ENCODE measurements at regions not wholly inside any gene's neighbourhood (a gene's known extent, or its start where the extent isn't known, plus 50 kb on each side); places are given as distances from the start of the nearest gene placed in this dataset.

DNA sequence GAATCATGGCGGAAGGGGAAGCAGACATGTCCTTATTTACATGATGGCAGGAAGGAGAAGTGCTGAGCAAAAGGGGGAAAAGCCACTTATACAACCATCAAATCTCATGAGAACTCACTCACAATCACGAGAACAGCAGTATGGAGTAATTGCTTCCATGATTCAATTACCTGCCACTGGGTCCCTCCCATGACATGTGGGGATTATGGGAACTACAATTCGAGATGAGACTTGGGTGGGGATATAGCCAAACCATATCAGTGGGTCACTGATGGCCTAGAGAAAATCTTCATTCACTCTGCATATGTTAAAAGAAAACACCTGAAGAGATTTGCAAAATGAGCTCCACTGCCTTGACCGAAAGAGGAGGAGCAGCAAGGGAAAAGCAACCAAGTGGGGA, 130.3 kb upstream of the FAM20A start:
- FAIRE-seq (no peak), DNase-seq (ENCODE audit: insufficient read length, low spot score) (no peak)
- TF ChIP-seq, protein P1, sequence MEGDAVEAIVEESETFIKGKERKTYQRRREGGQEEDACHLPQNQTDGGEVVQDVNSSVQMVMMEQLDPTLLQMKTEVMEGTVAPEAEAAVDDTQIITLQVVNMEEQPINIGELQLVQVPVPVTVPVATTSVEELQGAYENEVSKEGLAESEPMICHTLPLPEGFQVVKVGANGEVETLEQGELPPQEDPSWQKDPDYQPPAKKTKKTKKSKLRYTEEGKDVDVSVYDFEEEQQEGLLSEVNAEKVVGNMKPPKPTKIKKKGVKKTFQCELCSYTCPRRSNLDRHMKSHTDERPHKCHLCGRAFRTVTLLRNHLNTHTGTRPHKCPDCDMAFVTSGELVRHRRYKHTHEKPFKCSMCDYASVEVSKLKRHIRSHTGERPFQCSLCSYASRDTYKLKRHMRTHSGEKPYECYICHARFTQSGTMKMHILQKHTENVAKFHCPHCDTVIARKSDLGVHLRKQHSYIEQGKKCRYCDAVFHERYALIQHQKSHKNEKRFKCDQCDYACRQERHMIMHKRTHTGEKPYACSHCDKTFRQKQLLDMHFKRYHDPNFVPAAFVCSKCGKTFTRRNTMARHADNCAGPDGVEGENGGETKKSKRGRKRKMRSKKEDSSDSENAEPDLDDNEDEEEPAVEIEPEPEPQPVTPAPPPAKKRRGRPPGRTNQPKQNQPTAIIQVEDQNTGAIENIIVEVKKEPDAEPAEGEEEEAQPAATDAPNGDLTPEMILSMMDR (IDR thresholded peaks at IDR 0.05; ENCODE audit: insufficient read depth, missing control alignments) = no peak

DNA sequence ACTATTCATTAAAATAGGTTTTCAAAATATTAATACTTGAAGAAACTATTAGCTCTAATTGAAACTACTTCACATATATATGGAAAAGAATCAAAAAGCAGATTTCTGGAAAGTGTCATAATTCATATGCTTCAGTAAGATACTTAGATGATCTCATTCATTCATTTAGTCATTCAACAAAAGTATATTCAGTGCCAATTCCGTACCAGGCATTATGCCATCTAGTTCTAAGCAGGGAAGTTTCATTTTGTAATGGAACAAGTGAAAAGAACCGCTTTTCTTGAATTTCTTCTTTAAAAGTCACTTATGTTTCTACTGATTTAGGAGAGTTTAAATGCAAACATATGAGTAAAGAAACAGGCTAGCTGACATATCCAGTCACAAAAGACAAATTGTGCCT, 118.3 kb upstream of the FAM20A start:
- TF ChIP-seq, protein P1 (IDR thresholded peaks at IDR 0.05; ENCODE audit: insufficient read depth, missing control alignments) = no peak
- DNase-seq (ENCODE audit: insufficient read length, low spot score) (no peak), FAIRE-seq (no peak)

DNA sequence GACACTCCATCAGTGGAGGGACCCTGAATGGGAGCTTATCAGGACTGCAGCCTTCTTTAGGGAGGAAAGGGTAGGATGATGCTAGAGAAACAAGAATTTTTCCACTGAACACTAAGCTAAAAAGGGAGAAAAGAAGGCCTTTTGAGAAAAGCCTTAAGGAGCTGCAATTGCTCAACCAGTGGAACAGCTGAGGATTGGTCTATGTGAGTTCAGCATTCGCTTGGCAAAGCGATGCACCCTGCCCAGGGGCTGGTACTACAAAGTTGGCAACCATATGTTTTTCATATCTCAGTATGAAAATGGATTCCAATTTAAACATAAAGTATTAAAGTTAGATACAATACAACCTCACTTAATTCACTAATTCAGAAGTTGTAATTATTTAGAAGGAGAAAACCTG, 117.8 kb upstream of the FAM20A start:
- no peak for FAIRE-seq

DNA sequence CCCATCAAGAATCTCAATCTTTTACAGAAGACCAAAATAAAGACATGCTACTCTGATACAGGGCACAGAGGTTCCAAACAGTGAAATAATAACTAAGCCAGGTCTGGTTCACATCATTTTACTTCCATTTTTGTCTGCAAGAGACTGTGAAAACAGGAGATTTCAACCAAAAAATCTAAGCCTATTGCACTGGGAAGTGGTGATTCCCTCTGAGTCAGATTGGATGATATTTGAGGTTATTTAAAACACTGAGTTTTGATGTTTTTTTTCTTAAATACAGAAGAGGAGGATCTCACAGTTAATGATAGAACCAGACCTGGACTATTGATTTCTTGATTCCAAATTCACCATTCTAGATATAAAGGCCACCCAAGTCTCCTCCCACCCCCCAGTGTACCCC, 117.3 kb upstream of the FAM20A start:
- DNase-seq (ENCODE audit: insufficient read length, low spot score) (no peak), FAIRE-seq (no peak)
- TF ChIP-seq, protein P1 (IDR thresholded peaks at IDR 0.05; ENCODE audit: insufficient read depth, missing control alignments) = no peak

More for the DNA sequence above, 117.8 kb upstream of the FAM20A start:
- DNase-seq (ENCODE audit: insufficient read length, low spot score) = no peak
- TF ChIP-seq, protein P1 (IDR thresholded peaks at IDR 0.05; ENCODE audit: insufficient read depth, missing control alignments) = no peak

DNA sequence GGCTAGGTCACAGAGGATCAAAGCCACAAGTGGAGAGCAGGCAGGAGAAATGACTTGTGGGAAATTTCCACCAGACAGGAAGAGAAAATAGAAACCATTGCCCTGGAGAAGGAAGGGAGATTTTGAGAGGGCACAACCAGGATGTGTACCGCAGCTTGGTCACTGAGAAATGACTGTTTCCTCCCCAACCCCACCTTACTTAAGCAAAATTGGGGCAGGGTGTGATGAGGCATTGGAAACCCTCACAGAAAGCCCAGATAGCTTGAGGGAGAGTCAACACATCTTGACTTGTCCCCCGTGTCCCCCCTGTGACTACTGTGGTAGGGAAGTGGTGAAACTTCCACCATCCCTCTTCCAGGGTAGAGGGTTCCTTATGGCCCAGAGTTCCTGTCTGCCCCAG, 113.5 kb upstream of the FAM20A start:
- FAIRE-seq (no peak), DNase-seq (ENCODE audit: insufficient read length, low spot score) (no peak)
- TF ChIP-seq, protein P1 (IDR thresholded peaks at IDR 0.05; ENCODE audit: insufficient read depth, missing control alignments) = no peak

DNA sequence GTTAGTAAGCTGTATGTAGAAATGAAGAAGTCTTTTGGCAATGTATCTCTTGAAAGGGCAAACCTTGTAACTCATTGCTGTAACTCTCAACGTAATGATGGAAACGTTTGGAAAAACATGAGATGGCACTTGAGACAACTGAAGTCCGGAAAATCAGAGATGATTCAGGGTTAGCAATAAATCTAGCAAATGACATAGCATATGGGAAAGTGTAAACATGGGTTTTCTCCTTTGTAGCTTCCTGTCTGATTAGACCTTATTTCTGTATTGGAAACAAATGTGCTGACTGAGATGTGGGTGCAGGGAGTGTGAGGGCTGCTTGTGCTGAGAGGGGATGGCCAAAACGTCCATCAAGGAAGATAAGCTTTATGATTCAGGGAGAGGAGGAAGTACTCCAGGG, 110.7 kb upstream of the FAM20A start:
- FAIRE-seq = no peak
- TF ChIP-seq, protein P1 (IDR thresholded peaks at IDR 0.05; ENCODE audit: insufficient read depth, missing control alignments) = no peak
- DNase-seq (ENCODE audit: insufficient read length, low spot score) = no peak

DNA sequence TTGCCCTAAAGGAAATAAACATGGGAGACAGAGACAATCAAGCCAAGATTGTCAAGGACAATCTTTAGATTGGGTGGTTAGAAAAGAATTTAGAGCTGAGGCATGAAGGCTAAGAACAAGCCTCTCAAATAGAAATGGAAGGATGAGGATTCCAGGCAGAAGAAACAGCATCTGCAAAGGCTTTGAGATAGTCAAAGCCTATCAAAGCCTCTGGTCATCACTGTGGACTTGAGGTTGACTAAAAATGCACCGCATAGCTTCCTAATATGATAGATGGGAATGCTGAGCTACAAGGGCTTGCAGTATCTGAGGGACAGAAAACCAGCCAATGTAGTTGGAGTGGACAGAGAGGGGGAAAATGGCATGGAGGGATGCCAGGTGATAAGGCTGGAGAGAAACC, 109.8 kb upstream of the FAM20A start:
- DNase-seq (ENCODE audit: insufficient read length, low spot score) (no peak), FAIRE-seq (no peak)
- TF ChIP-seq, protein P1 (IDR thresholded peaks at IDR 0.05; ENCODE audit: insufficient read depth, missing control alignments) = no peak
